Fibroblast of pulmonary artery (primary cell): ENCODE measurements at regions not wholly inside any gene's neighbourhood (a gene's known extent, or its start where the extent isn't known, plus 50 kb on each side); places are given as distances from the start of the nearest gene placed in this dataset.

Experiments
- DNase-seq: peaks from one replicate; pipeline ENCODE4 v3.0.0-alpha.2; 2010; ENCODE audit warnings: low read depth
- H3K4me3 ChIP-seq: replicated peaks from 2 replicates; pipeline ENCODE4 v1.5.1; 2011; ENCODE audit warnings: low read depth, mild to moderate bottlenecking, control low read depth, low read length, moderate library complexity
- CTCF ChIP-seq: IDR thresholded peaks from 2 replicates; pipeline ENCODE4 v1.5.1; 2011; ENCODE audit warnings: mild to moderate bottlenecking, control low read depth, low read length, inconsistent platforms; ENCODE audit errors: missing control alignments

DNA sequence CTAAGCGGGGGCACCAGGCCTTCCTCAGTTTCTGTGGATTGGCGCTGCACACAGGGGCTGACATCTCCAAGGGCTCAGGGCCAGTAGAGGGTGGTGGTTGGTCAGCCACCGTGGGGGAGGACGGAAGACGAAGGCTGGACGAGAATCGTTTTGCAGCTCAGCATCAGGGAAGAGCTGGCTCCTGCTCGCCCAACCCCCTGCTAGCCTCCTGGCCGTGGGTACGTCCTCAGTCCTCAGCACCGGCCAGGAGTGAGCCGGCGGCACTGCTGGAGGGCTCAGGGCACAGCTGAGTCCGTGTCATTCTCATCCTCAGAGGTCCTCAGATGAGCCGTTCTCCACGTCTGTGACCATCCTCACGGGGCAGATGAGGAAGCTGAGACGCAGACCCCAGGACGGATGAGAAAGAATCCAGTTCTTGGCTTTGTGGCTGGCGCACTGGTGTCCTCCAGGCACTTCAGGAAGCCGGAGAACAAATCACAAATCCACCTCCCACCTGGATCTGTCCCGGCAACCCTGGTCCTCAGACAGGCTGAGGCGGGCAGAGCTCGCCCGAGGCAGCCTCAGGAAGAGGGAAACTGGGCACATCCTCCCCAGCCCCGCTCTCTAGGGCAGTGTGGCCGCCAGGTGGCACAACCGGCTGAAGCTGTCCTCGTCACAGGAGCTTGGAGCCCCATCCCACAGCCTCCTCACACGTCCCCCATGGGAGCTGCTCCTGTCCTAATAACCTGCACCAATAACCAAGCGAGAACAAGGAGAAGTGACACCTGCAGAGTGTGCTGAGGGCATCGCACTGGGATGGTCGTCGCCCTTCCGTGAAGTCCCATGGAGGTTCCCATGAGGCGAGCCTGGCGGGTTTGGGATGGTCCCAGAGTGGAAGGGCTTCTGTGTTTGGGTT lies 393.7 kb downstream of the BRD1 start:
- DNase-seq, result no peak
- no peak overlapping the region for H3K4me3 ChIP-seq
- TF ChIP-seq CTCF, result no peak

- TF ChIP-seq CTCF, result no peak
- no peak overlapping the region for H3K4me3 ChIP-seq
- no peak for DNase-seq
Measured at GRCh38 chr22:49432897-49433443, 394.7 kb downstream of the BRD1 start.

- DNase-seq, result no peak
- TF ChIP-seq CTCF, result no peak
- H3K4me3 ChIP-seq, result no peak overlapping the region
Measured at GRCh38 chr22:49432211-49432896, 395.3 kb downstream of the BRD1 start.

- TF ChIP-seq CTCF, result no peak
- no peak for DNase-seq
- H3K4me3 ChIP-seq, result no peak overlapping the region
Measured at GRCh38 chr22:49431551-49431950, 396.1 kb downstream of the BRD1 start.

DNA sequence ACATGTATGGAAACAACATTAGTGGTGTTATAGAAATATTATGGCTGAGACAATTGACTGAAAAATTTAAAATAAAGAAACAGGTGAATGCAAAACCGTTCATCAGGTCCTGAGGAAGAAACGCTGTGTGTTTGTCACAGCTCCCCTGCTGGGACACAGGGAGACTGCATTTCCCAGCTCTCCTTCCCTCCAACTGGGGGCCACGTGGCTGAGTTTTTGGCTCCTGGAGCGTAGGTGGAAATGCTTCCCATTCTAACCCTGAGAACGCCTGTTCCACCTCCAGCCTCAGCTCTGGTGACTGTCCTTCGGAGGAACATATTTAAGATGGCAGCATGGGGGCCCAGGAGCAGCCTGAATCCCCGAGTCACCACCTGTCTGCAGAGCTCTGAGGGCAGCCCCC lies 398.6 kb downstream of the BRD1 start:
- no peak overlapping the region for H3K4me3 ChIP-seq
- no peak for TF ChIP-seq CTCF
- DNase-seq, result no peak

GRCh38 chr22:49427941-49428340 lies 399.7 kb downstream of the BRD1 start:
- TF ChIP-seq CTCF, result no peak
- no peak for DNase-seq
- H3K4me3 ChIP-seq, result no peak overlapping the region
